ENCODE measurements at regions not wholly inside any gene's neighbourhood (a gene's known extent, or its start where the extent isn't known, plus 50 kb on each side); places are given as distances from the start of the nearest gene placed in this dataset.

DNA sequence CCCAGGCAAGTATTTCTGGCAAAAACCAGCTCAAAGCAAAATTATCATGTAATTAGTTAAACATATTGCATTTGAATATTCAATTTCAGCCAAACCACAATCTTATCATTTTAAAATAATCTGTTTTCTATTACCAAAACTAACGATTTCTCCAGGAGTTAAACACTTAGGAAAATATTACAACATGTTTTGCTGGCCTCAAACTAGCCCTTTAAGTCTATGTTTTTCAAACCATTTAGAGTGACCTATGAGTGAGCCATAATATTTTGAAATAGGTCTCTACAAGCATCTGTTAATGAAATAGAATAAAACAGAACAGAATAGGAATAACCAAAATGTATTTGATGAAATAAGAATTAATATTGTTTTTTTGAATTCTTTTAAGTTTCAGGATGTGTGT lies 370.9 kb downstream of the COL12A1 start:
- Histone ChIP-seq H3K27me3 (ENCODE audit: control insufficient read depth in 1 of 2, insufficient read depth in 2 of 2, low read length in 2 of 2) (no peaks in the 10 kb centered on the region), H3K27ac (ENCODE audit: low read depth in 2 of 2, low read length in 1 of 2) (no peak overlapping the region), H3K9me3 (ENCODE audit: control insufficient read depth in 2 of 2, insufficient read depth in 1 of 2, low read depth in 1 of 2, low read length in 1 of 2) (no peaks in the 10 kb centered on the region), H3K36me3 (ENCODE audit: control insufficient read depth in 2 of 2, insufficient read depth in 2 of 2, low read length in 1 of 2) (no peaks in the 10 kb centered on the region), H3K4me3 (ENCODE audit: low read depth in 1 of 2, low read length in 2 of 2) (no peak overlapping the region), H3K4me1 (ENCODE audit: control insufficient read depth in 2 of 2, insufficient read depth in 2 of 2, low read length in 1 of 2) (no peaks in the 10 kb centered on the region)
- 45 to 57% methylated on average over 1 of the region's 1 CpG for whole genome bisulfite sequencing, 2 donors

DNA sequence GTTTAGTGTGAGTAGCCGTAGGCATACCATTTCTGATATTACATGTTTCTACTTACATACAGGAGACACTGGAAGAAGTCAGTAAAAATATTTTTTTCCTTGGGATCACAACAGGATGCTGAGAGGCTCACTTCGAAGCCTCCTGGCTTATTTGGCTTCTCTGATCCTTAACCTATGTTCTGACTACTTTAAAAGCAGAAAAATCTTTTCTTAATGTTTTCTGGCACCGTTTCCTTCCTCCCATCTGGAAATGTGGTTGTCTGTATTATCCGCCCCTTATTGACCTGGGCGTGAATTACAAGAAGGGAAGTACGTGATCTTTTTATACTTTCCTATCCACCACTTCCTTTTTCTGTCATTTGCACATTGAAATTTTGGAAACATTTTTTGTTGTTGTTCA lies 379.6 kb downstream of the COL12A1 start:
- Histone ChIP-seq H3K36me3 (ENCODE audit: control insufficient read depth in 2 of 2, insufficient read depth in 2 of 2, low read length in 1 of 2) (no peaks in the 10 kb centered on the region), H3K4me3 (ENCODE audit: low read depth in 1 of 2, low read length in 2 of 2) (no peak overlapping the region), H3K27me3 (ENCODE audit: control insufficient read depth in 1 of 2, insufficient read depth in 2 of 2, low read length in 2 of 2) (no peaks in the 10 kb centered on the region), H3K27ac (ENCODE audit: low read depth in 2 of 2, low read length in 1 of 2) (no peak overlapping the region), H3K9me3 (ENCODE audit: control insufficient read depth in 2 of 2, insufficient read depth in 1 of 2, low read depth in 1 of 2, low read length in 1 of 2) (no peaks in the 10 kb centered on the region), H3K4me1 (ENCODE audit: control insufficient read depth in 2 of 2, insufficient read depth in 2 of 2, low read length in 1 of 2) (no peaks in the 10 kb centered on the region)
- WGBS, 2 donors: 55 to 56% methylated on average over 6 of the region's 6 CpGs

DNA sequence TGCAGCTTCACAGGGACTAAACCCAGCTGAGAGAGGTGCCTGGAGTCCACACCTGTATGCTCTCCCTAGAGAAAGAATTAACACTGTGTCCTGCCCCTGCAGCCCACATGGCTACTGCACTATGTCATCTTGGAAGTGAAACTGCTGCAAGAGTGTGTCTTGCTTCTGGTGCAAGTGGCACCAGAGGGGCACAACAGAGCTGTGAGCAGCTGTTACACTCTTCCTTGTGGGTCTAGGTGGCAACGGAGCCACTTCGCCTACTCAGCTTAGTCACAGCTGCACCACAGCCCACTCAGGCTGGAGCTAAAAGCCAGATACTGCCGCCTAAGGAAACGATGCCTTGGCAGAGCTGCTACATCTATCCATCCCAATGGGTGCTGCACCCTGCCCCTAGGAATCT lies 391.4 kb downstream of the COL12A1 start:
- Histone ChIP-seq H3K9me3 (ENCODE audit: control insufficient read depth in 2 of 2, insufficient read depth in 1 of 2, low read depth in 1 of 2, low read length in 1 of 2) (peaks cover 0 to 2% of the 10 kb centered on the region in 2 donors), H3K27me3 (ENCODE audit: control insufficient read depth in 1 of 2, insufficient read depth in 2 of 2, low read length in 2 of 2) (no peaks in the 10 kb centered on the region), H3K36me3 (ENCODE audit: control insufficient read depth in 2 of 2, insufficient read depth in 2 of 2, low read length in 1 of 2) (no peaks in the 10 kb centered on the region), H3K4me1 (ENCODE audit: control insufficient read depth in 2 of 2, insufficient read depth in 2 of 2, low read length in 1 of 2) (no peaks in the 10 kb centered on the region), H3K4me3 (ENCODE audit: low read depth in 1 of 2, low read length in 2 of 2) (no peak overlapping the region), H3K27ac (ENCODE audit: low read depth in 2 of 2, low read length in 1 of 2) (no peak overlapping the region)
- 78 to 85% methylated on average over 4 of the region's 4 CpGs for WGBS, 2 donors

DNA sequence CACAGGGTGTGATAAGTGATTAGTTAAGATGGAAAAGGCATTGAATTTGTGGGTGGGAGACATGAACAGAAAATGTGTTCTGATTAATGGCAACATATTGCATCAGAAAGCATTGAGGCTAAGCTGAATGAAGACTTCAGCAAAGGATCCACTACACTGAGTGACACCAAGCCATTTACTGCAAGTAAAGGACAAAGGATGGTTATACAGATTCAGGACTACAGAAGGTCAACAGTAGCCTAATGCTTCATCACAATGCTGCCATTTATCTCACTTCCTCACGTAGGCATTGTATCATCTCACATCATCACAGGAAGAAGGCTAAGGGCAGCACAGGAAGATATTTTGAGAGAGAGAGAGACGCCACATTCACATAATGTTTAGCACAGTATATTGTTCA lies 398.2 kb downstream of the COL12A1 start:
- Histone ChIP-seq H3K9me3 (ENCODE audit: control insufficient read depth in 2 of 2, insufficient read depth in 1 of 2, low read depth in 1 of 2, low read length in 1 of 2) (no peaks in the 10 kb centered on the region), H3K4me3 (ENCODE audit: low read depth in 1 of 2, low read length in 2 of 2) (no peak overlapping the region), H3K36me3 (ENCODE audit: control insufficient read depth in 2 of 2, insufficient read depth in 2 of 2, low read length in 1 of 2) (no peaks in the 10 kb centered on the region), H3K27me3 (ENCODE audit: control insufficient read depth in 1 of 2, insufficient read depth in 2 of 2, low read length in 2 of 2) (no peaks in the 10 kb centered on the region), H3K4me1 (ENCODE audit: control insufficient read depth in 2 of 2, insufficient read depth in 2 of 2, low read length in 1 of 2) (no peaks in the 10 kb centered on the region), H3K27ac (ENCODE audit: low read depth in 2 of 2, low read length in 1 of 2) (no peak overlapping the region)
- WGBS, 2 donors: 82 to 86% methylated on average over 2 of the region's 2 CpGs

DNA sequence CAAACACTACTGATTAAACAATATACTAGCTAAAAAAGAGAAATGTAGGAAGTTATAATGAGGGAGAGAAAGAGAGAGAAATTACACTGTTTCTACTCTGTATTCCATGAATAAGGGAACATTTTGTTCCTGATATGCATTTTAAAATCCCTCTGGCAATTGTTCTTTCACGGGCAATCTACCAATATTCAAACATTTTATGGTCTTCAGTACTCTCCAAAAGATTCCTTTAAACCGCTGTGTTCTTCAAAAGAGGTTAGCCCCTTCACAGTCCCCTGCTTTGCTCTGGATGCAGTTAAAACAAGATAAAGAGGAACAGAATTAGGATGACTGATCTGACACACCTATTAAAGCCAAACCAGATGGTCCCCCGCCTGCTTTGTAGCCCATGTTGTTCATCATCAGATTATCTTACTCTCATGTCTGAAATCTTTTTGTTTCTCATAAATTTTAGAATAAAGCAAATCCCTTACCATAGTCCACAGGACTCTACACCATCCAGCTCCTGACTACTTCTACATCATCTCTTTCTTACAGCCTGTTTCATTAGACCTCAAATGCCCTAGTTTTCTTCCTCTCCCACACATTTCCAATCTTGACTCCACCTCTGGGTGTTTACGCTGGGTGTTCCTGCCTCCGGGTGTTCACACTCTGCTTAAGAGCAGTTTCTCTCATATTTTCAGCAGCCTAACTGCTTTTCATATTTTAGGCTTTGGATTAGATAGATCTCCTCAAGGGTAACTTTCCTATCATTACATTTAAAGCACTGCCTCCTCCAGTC lies 399.7 kb downstream of the COL12A1 start:
- H3K4me3 ChIP-seq (ENCODE audit: low read depth in 1 of 2, low read length in 2 of 2): no peak overlapping the region
- H3K36me3 ChIP-seq (ENCODE audit: control insufficient read depth in 2 of 2, insufficient read depth in 2 of 2, low read length in 1 of 2): no peaks in the 10 kb centered on the region
- no peak overlapping the region for H3K27ac ChIP-seq (ENCODE audit: low read depth in 2 of 2, low read length in 1 of 2)
- no peaks in the 10 kb centered on the region for H3K27me3 ChIP-seq (ENCODE audit: control insufficient read depth in 1 of 2, insufficient read depth in 2 of 2, low read length in 2 of 2)
- no peaks in the 10 kb centered on the region for H3K4me1 ChIP-seq (ENCODE audit: control insufficient read depth in 2 of 2, insufficient read depth in 2 of 2, low read length in 1 of 2)
- H3K9me3 ChIP-seq (ENCODE audit: control insufficient read depth in 2 of 2, insufficient read depth in 1 of 2, low read depth in 1 of 2, low read length in 1 of 2): no peaks in the 10 kb centered on the region
- 55 to 56% methylated on average over 5 of the region's 5 CpGs for WGBS, 2 donors

DNA sequence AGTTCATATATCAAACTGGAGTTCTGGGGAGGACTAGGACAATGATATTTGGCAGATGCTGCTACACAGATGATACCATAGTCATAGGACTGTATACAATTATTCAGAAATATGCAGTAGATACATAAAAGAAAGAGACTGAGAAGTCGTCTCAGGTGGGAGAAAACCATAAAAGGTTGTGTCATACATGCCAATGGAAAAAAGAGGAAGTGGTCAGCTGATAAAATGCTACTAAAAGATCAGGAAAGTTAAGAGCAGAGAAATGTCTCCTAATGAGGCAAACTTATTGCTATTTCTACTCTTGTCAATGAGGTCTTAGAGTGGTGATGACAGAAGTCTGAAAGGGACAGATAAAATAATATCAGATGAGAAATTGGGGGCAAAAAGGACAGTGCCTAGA lies 407.6 kb downstream of the COL12A1 start:
- no peaks in the 10 kb centered on the region for H3K27me3 ChIP-seq (ENCODE audit: control insufficient read depth in 1 of 2, insufficient read depth in 2 of 2, low read length in 2 of 2)
- no peaks in the 10 kb centered on the region for H3K36me3 ChIP-seq (ENCODE audit: control insufficient read depth in 2 of 2, insufficient read depth in 2 of 2, low read length in 1 of 2)
- WGBS, 2 donors: 63 to 80% methylated on average over 1 of the region's 1 CpG
- no peaks in the 10 kb centered on the region for H3K4me1 ChIP-seq (ENCODE audit: control insufficient read depth in 2 of 2, insufficient read depth in 2 of 2, low read length in 1 of 2)
- H3K9me3 ChIP-seq (ENCODE audit: control insufficient read depth in 2 of 2, insufficient read depth in 1 of 2, low read depth in 1 of 2, low read length in 1 of 2): no peaks in the 10 kb centered on the region
- no peak overlapping the region for H3K4me3 ChIP-seq (ENCODE audit: low read depth in 1 of 2, low read length in 2 of 2)
- no peak overlapping the region for H3K27ac ChIP-seq (ENCODE audit: low read depth in 2 of 2, low read length in 1 of 2)

DNA sequence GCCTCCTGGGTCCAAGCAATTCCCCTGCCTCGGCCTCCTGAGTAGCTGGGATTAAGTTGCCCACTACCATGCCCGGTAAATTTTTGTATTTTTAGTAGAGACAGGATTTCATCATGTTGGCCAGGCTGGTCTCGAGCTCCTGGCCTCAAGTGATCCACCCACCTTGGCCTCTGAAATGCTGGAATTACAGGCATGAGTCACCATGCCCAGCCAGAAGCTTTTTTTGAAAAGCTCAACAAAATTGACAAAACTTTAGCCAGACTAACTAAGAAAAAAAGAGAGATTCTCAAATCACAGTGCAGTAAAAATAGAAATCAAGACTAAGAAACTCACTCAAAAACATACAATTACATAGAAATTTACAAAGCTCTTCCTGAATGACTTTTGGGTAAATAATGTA lies 420.6 kb downstream of the COL12A1 start:
- 65 to 69% methylated on average over 3 of the region's 3 CpGs for WGBS, 2 donors

DNA sequence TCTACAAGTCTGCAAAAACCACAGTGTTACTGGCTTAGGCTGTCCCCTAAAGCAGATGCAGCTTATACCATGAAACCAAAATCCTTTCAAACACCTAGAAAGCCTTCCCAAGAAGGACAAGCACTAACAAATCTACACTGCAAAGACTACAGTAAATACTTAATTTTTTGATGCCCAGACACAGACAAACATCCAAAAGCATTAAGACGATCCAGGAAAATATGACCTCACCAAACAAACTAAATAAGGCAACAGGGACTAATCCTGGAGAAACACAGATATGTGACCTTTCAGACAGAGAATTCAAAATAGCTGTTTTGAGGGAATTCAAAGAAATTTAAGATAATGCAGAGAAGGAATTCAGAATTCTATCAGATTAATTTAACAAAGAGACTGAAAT lies 423.5 kb downstream of the COL12A1 start:
- no peaks in the 10 kb centered on the region for H3K27me3 ChIP-seq (ENCODE audit: control insufficient read depth in 1 of 2, insufficient read depth in 2 of 2, low read length in 2 of 2)
- no peak overlapping the region for H3K27ac ChIP-seq (ENCODE audit: low read depth in 2 of 2, low read length in 1 of 2)
- WGBS, 2 donors: 41 to 58% methylated on average over 1 of the region's 1 CpG

More for the DNA sequence above, 420.6 kb downstream of the COL12A1 start:
- H3K4me1 ChIP-seq (ENCODE audit: control insufficient read depth in 2 of 2, insufficient read depth in 2 of 2, low read length in 1 of 2): no peaks in the 10 kb centered on the region
- no peak overlapping the region for H3K4me3 ChIP-seq (ENCODE audit: low read depth in 1 of 2, low read length in 2 of 2)
- H3K27ac ChIP-seq (ENCODE audit: low read depth in 2 of 2, low read length in 1 of 2): no peak overlapping the region
- H3K36me3 ChIP-seq (ENCODE audit: control insufficient read depth in 2 of 2, insufficient read depth in 2 of 2, low read length in 1 of 2): no peaks in the 10 kb centered on the region
- no peaks in the 10 kb centered on the region for H3K27me3 ChIP-seq (ENCODE audit: control insufficient read depth in 1 of 2, insufficient read depth in 2 of 2, low read length in 2 of 2)
- no peaks in the 10 kb centered on the region for H3K9me3 ChIP-seq (ENCODE audit: control insufficient read depth in 2 of 2, insufficient read depth in 1 of 2, low read depth in 1 of 2, low read length in 1 of 2)

DNA sequence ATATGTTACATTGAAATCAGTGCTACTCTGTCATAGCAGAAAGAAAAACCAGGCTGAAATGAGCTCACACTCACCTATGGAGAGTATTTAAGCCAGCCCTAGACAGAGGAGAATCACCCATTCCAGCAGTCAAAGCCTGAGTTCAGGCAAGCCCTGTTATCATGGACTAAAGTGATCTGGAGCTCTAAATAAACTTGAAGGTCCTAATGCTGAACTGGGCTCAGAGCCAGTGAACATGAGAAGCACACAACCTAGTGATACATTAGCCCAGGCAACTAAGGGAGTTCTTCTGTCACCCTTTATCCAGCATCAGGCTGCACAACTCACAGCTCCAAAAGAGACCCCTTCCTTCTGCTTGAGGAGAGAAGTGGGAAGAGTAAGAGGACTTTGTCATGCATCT lies 425.0 kb downstream of the COL12A1 start:
- Histone ChIP-seq H3K36me3 (ENCODE audit: control insufficient read depth in 2 of 2, insufficient read depth in 2 of 2, low read length in 1 of 2) (no peaks in the 10 kb centered on the region), H3K9me3 (ENCODE audit: control insufficient read depth in 2 of 2, insufficient read depth in 1 of 2, low read depth in 1 of 2, low read length in 1 of 2) (no peaks in the 10 kb centered on the region), H3K27ac (ENCODE audit: low read depth in 2 of 2, low read length in 1 of 2) (no peak overlapping the region), H3K27me3 (ENCODE audit: control insufficient read depth in 1 of 2, insufficient read depth in 2 of 2, low read length in 2 of 2) (no peaks in the 10 kb centered on the region), H3K4me1 (ENCODE audit: control insufficient read depth in 2 of 2, insufficient read depth in 2 of 2, low read length in 1 of 2) (no peaks in the 10 kb centered on the region), H3K4me3 (ENCODE audit: low read depth in 1 of 2, low read length in 2 of 2) (no peak overlapping the region)

More for the DNA sequence above, 423.5 kb downstream of the COL12A1 start:
- H3K9me3 ChIP-seq (ENCODE audit: control insufficient read depth in 2 of 2, insufficient read depth in 1 of 2, low read depth in 1 of 2, low read length in 1 of 2): no peaks in the 10 kb centered on the region
- H3K4me1 ChIP-seq (ENCODE audit: control insufficient read depth in 2 of 2, insufficient read depth in 2 of 2, low read length in 1 of 2): no peaks in the 10 kb centered on the region
- no peaks in the 10 kb centered on the region for H3K36me3 ChIP-seq (ENCODE audit: control insufficient read depth in 2 of 2, insufficient read depth in 2 of 2, low read length in 1 of 2)
- H3K4me3 ChIP-seq (ENCODE audit: low read depth in 1 of 2, low read length in 2 of 2): no peak overlapping the region

DNA sequence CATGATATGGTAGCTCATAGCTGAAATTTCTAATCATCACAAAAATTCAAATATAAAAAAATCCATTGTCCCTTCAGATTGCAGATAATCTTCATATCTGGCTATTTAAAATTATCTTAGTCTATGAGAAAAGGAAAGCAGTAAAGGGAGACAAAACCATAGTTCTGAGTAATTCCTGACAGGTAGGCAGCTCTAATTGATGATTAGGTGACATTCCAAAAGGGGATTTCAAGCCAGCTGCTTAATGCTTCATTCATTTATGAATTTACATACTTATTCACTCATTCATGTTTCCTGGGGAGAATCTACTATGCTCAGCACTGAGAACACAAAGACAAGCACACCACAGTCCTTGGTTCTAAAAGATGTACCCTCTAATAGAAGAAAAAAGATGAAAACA lies 437.1 kb downstream of the COL12A1 start:
- no peaks in the 10 kb centered on the region for H3K4me1 ChIP-seq (ENCODE audit: control insufficient read depth in 2 of 2, insufficient read depth in 2 of 2, low read length in 1 of 2)
- H3K9me3 ChIP-seq (ENCODE audit: control insufficient read depth in 2 of 2, insufficient read depth in 1 of 2, low read depth in 1 of 2, low read length in 1 of 2): no peaks in the 10 kb centered on the region
- H3K27ac ChIP-seq (ENCODE audit: low read depth in 2 of 2, low read length in 1 of 2): no peak overlapping the region
- H3K4me3 ChIP-seq (ENCODE audit: low read depth in 1 of 2, low read length in 2 of 2): no peak overlapping the region
- no peaks in the 10 kb centered on the region for H3K36me3 ChIP-seq (ENCODE audit: control insufficient read depth in 2 of 2, insufficient read depth in 2 of 2, low read length in 1 of 2)
- H3K27me3 ChIP-seq (ENCODE audit: control insufficient read depth in 1 of 2, insufficient read depth in 2 of 2, low read length in 2 of 2): no peaks in the 10 kb centered on the region
